ENCODE measurements at regions not wholly inside any gene's neighbourhood (a gene's known extent, or its start where the extent isn't known, plus 50 kb on each side); places are given as distances from the start of the nearest gene placed in this dataset.
"Not testable (repeated sequence)": the region's sequence is repeated elsewhere in the genome, so short reads cannot be mapped to it uniquely, and the experiment has no call there.

- H3K36me3 ChIP-seq: no peaks in the 10 kb centered on the region
- peak; percentile 64 for DNase-seq
- H3K4me1 ChIP-seq: peaks cover 9% of the 10 kb centered on the region
- no peak for TF ChIP-seq CTCF (IDR thresholded peaks at IDR 0.05; ENCODE audit: low read depth, low read length)
- no peak overlapping the region for H3K4me3 ChIP-seq (ENCODE audit: low read depth, low read length)
- H3K9me3 ChIP-seq: no peaks in the 10 kb centered on the region; the same call in 1 of the 2 replicates
- peaks cover 8% of the 10 kb centered on the region; the same call in 1 of the 2 replicates for H3K27me3 ChIP-seq
Observed at GRCh38 chr6:144528743-144529425, 243.7 kb downstream of the UTRN start.

- no peak for TF ChIP-seq CTCF (IDR thresholded peaks at IDR 0.05; ENCODE audit: low read depth, low read length)
- DNase-seq: no peak
- H3K36me3 ChIP-seq: no peaks in the 10 kb centered on the region
- peaks cover 8% of the 10 kb centered on the region; the same call in 1 of the 2 replicates for H3K27me3 ChIP-seq
- no peak overlapping the region for H3K4me3 ChIP-seq (ENCODE audit: low read depth, low read length)
- peaks cover 9% of the 10 kb centered on the region for H3K4me1 ChIP-seq
- H3K9me3 ChIP-seq: no peaks in the 10 kb centered on the region; the same call in 1 of the 2 replicates
Observed at GRCh38 chr6:144530118-144530517, 245.0 kb downstream of the UTRN start.

GRCh38 chr6:144532238-144532637 lies 247.1 kb downstream of the UTRN start:
- H3K36me3 ChIP-seq, DNase-seq, H3K4me1 ChIP-seq: not testable (repeated sequence)

GRCh38 chr6:144534180-144534579 lies 249.0 kb downstream of the UTRN start:
- Histone ChIP-seq H3K36me3 (no peaks in the 10 kb centered on the region), H3K9me3 (no peaks in the 10 kb centered on the region), H3K4me3 (ENCODE audit: low read depth, low read length) (no peak overlapping the region), H3K4me1 (peaks cover 3% of the 10 kb centered on the region), H3K27me3 (no peaks in the 10 kb centered on the region)
- DNase-seq: no peak
- TF ChIP-seq CTCF (IDR thresholded peaks at IDR 0.05; ENCODE audit: low read depth, low read length): no peak

More at GRCh38 chr6:144532238-144532637, 247.1 kb downstream of the UTRN start:
- H3K9me3 ChIP-seq; H3K4me3 ChIP-seq (ENCODE audit: low read depth, low read length); H3K27me3 ChIP-seq: not testable (repeated sequence)

GRCh38 chr6:144535630-144536029 lies 250.5 kb downstream of the UTRN start:
- no peak overlapping the region for H3K4me3 ChIP-seq (ENCODE audit: low read depth, low read length)
- no peaks in the 10 kb centered on the region for H3K9me3 ChIP-seq
- no peaks in the 10 kb centered on the region for H3K27me3 ChIP-seq
- no peaks in the 10 kb centered on the region for H3K36me3 ChIP-seq
- H3K4me1 ChIP-seq: no peaks in the 10 kb centered on the region
- DNase-seq: no peak
- TF ChIP-seq CTCF (IDR thresholded peaks at IDR 0.05; ENCODE audit: low read depth, low read length): no peak

DNA sequence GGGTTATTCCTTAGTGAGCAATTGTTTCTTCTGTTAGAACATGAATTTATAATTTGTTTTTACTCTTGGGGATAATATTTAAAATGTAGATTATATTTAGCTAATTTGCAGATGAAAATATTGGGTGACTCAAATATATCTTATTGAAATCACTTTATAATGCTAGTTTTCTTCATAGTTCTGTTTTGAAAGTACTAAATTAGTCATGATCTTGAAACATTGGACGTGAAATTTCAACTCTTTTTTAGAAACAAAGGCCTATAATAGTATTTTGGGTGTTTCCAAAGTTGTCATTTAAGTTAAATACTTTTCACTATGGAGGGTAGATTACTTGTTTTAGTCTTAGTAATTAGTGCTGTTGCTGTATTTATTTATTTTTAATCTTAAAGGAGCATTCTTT lies 250.9 kb downstream of the UTRN start:
- TF ChIP-seq CTCF (IDR thresholded peaks at IDR 0.05; ENCODE audit: low read depth, low read length): no peak
- Histone ChIP-seq H3K4me3 (ENCODE audit: low read depth, low read length) (no peak overlapping the region), H3K4me1 (no peaks in the 10 kb centered on the region), H3K36me3 (no peaks in the 10 kb centered on the region), H3K27me3 (no peaks in the 10 kb centered on the region), H3K9me3 (no peaks in the 10 kb centered on the region)
- no peak for DNase-seq
